ENCODE measurements at regions not wholly inside any gene's neighbourhood (a gene's known extent, or its start where the extent isn't known, plus 50 kb on each side); places are given as distances from the start of the nearest gene placed in this dataset.

GRCh38 chr5:73288803-73289720, 116.1 kb downstream of the TMEM174 start:
- no peak overlapping the region for H3K4me3 ChIP-seq (ENCODE audit: low read depth, poor library complexity, severe bottlenecking)
- no peak for TF ChIP-seq POLR2A (IDR thresholded peaks at IDR 0.05)
- TF ChIP-seq, protein P1, sequence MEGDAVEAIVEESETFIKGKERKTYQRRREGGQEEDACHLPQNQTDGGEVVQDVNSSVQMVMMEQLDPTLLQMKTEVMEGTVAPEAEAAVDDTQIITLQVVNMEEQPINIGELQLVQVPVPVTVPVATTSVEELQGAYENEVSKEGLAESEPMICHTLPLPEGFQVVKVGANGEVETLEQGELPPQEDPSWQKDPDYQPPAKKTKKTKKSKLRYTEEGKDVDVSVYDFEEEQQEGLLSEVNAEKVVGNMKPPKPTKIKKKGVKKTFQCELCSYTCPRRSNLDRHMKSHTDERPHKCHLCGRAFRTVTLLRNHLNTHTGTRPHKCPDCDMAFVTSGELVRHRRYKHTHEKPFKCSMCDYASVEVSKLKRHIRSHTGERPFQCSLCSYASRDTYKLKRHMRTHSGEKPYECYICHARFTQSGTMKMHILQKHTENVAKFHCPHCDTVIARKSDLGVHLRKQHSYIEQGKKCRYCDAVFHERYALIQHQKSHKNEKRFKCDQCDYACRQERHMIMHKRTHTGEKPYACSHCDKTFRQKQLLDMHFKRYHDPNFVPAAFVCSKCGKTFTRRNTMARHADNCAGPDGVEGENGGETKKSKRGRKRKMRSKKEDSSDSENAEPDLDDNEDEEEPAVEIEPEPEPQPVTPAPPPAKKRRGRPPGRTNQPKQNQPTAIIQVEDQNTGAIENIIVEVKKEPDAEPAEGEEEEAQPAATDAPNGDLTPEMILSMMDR (IDR thresholded peaks at IDR 0.05), result no peak
- WGBS, 2 donors, result 76 to 83% methylated on average over 6 of the region's 6 CpGs
- intact Hi-C loops (cut with DNase I; ENCODE audit: low total_unique reads), result no loop called here
- no peak for DNase-seq (ENCODE audit: low spot score in 2 of 2)

GRCh38 chr5:73286896-73287295, 113.9 kb downstream of the TMEM174 start:
- TF ChIP-seq POLR2A (IDR thresholded peaks at IDR 0.05), result no peak
- TF ChIP-seq, protein P1 (IDR thresholded peaks at IDR 0.05), result no peak
- intact Hi-C loops (cut with DNase I; ENCODE audit: low total_unique reads), result no loop called here
- WGBS, 2 donors, result 89 to 91% methylated on average over 1 of the region's 1 CpG
- no peak overlapping the region for H3K4me3 ChIP-seq (ENCODE audit: low read depth, poor library complexity, severe bottlenecking)
- no peak for DNase-seq (ENCODE audit: low spot score in 2 of 2)

GRCh38 chr5:73284985-73285384, 112.0 kb downstream of the TMEM174 start:
- 73 to 76% methylated on average over 3 of the region's 3 CpGs for WGBS, 2 donors
- no peak for DNase-seq (ENCODE audit: low spot score in 2 of 2)
- TF ChIP-seq, protein P1 (IDR thresholded peaks at IDR 0.05), result no peak
- no peak for TF ChIP-seq POLR2A (IDR thresholded peaks at IDR 0.05)
- H3K4me3 ChIP-seq (ENCODE audit: low read depth, poor library complexity, severe bottlenecking), result no peak overlapping the region
- intact Hi-C loops (cut with DNase I; ENCODE audit: low total_unique reads), result no loop called here

GRCh38 chr5:73284220-73284795, 111.3 kb downstream of the TMEM174 start:
- no peak for DNase-seq (ENCODE audit: low spot score in 2 of 2)
- 58 to 60% methylated on average over 6 of the region's 7 CpGs for WGBS, 2 donors
- intact Hi-C loops (cut with DNase I; ENCODE audit: low total_unique reads), result no loop called here
- no peak overlapping the region for H3K4me3 ChIP-seq (ENCODE audit: low read depth, poor library complexity, severe bottlenecking)
- no peak for TF ChIP-seq POLR2A (IDR thresholded peaks at IDR 0.05)
- TF ChIP-seq, protein P1 (IDR thresholded peaks at IDR 0.05), result no peak

DNA sequence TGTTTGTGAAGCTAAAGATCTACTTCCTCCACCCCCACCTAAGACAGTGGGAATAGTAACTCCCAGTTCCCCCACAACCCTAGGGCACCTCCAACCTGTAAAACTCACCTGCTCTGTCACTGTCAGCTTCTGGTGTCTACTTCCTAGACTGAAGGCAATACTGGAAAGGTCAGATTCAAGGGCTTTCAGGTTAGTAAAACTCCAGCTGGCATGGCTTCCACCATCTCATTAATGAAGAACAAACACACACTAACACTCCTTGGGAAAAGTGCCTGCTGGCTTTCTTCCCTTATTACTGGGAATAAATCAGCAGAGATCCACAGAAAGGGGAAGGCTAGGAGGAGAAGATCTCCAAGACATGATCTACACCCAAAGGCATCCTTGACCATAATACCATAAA, 109.9 kb downstream of the TMEM174 start:
- H3K4me3 ChIP-seq (ENCODE audit: low read depth, poor library complexity, severe bottlenecking), result no peak overlapping the region
- DNase-seq (ENCODE audit: low spot score in 2 of 2), result no peak
- intact Hi-C loops (cut with DNase I; ENCODE audit: low total_unique reads), result no loop called here
- TF ChIP-seq POLR2A (IDR thresholded peaks at IDR 0.05), result no peak
- TF ChIP-seq, protein P1 (IDR thresholded peaks at IDR 0.05), result no peak
